CD8-positive, alpha-beta memory T cell (primary cell): ENCODE measurements at regions not wholly inside any gene's neighbourhood (a gene's known extent, or its start where the extent isn't known, plus 50 kb on each side); places are given as distances from the start of the nearest gene placed in this dataset.

Experiments used
- CTCF ChIA-PET: fragments of 350-600 bp; sonication (Branson Sonifier 250); formaldehyde crosslinking; loops from one replicate; lab custom pipeline; 2021; ENCODE audit warnings: antibody characterized with exemption; lab: Charles Lee
- POLR2A ChIA-PET: fragments of 350-600 bp; sonication (Branson Sonifier 250); formaldehyde crosslinking; loops from one replicate; lab custom pipeline; 2021; ENCODE audit warnings: antibody characterized with exemption; lab: Charles Lee
- DNase-seq, 5 donors: peaks; one replicate each; pipeline versions ENCODE4 v3.0.0 to v3.0.0-alpha.2; 2020 to 2022; ENCODE audit warnings: mixed read lengths in 1 of 5
- H3K27ac ChIP-seq: one replicate; pipeline ENCODE4 v1.7.0; 2013; ENCODE audit warnings: low read depth, mild to moderate bottlenecking, low read length, moderate library complexity
- H3K27me3 ChIP-seq: 2 replicates; pipeline ENCODE4 v1.7.0; 2013; ENCODE audit warnings: low read length, mild to moderate bottlenecking; ENCODE audit not compliant: insufficient read depth, poor library complexity, severe bottlenecking
- H3K36me3 ChIP-seq: 2 replicates; pipeline ENCODE4 v1.7.0; 2013; ENCODE audit warnings: mild to moderate bottlenecking, low read length, moderate library complexity; ENCODE audit not compliant: insufficient read depth
- H3K4me1 ChIP-seq: 2 replicates; pipeline ENCODE4 v1.7.0; 2013; ENCODE audit warnings: mild to moderate bottlenecking, low read length, moderate library complexity; ENCODE audit not compliant: insufficient read depth
- H3K4me3 ChIP-seq: 2 replicates; pipeline ENCODE4 v1.7.0; 2013; ENCODE audit warnings: mild to moderate bottlenecking, low read length
- H3K9me3 ChIP-seq: 2 replicates; pipeline ENCODE4 v1.7.0; 2013; ENCODE audit warnings: mild to moderate bottlenecking, low read length
- H3K27ac Mint-ChIP-seq, 8 donors: one replicate each; pipeline ENCODE4 v1.8.0; 2020 to 2021; ENCODE audit warnings: mixed read lengths in 8 of 8, mild to moderate bottlenecking in 6 of 8, inconsistent platforms in 3 of 8, moderate library complexity in 3 of 8
- H3K27me3 Mint-ChIP-seq, 2 donors: one replicate each; pipeline ENCODE4 v1.8.0; 2020 to 2021; ENCODE audit warnings: mixed read lengths in 2 of 2, mild to moderate bottlenecking in 1 of 2, moderate library complexity in 1 of 2
- H3K36me3 Mint-ChIP-seq, 3 donors: one replicate each; pipeline ENCODE4 v1.8.0; 2020 to 2021; ENCODE audit warnings: mixed read lengths in 3 of 3, inconsistent platforms in 1 of 3, mild to moderate bottlenecking in 1 of 3
- H3K4me1 Mint-ChIP-seq, 3 donors: one replicate each; pipeline ENCODE4 v1.8.0; 2020 to 2021; ENCODE audit warnings: mixed read lengths in 3 of 3, inconsistent platforms in 1 of 3, mild to moderate bottlenecking in 1 of 3
- H3K4me3 Mint-ChIP-seq, 7 donors: one replicate each; pipeline ENCODE4 v1.8.0; 2020 to 2021; ENCODE audit warnings: mixed read lengths in 7 of 7, mild to moderate bottlenecking in 6 of 7, moderate library complexity in 4 of 7, inconsistent platforms in 2 of 7
- H3K9me3 Mint-ChIP-seq, 5 donors: one replicate each; pipeline ENCODE4 v1.8.0; 2020 to 2022; ENCODE audit warnings: mixed read lengths in 5 of 5, mild to moderate bottlenecking in 3 of 5, moderate library complexity in 2 of 5, inconsistent platforms in 1 of 5

DNA sequence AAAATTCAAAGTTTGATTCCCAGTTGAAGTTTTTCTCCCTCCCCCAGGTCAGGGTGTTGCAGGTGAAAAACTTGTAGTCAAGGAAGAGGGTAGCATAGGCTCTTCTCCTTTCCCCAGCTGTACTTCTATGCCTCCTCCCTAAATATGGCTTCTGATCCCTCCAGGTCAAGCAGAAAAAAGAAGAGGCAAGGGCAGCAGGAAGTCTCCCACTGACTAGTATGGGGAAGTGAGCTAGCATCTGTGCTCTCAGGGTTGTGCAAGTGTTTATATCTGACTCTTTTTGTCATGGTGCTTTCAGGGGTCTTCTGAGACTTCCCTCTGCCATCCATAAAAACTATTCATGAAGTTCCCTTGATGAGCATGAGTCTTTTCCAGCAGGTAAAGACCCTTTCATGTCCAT is 76.0 kb downstream of the ATPSCKMT start:
- no peaks in the 10 kb centered on the region for H3K4me1 Mint-ChIP-seq
- Histone ChIP-seq H3K9me3 (no peaks in the 10 kb centered on the region), H3K27me3 (no peaks in the 10 kb centered on the region), H3K36me3 (no peaks in the 10 kb centered on the region), H3K4me1 (no peaks in the 10 kb centered on the region), H3K27ac (no peak overlapping the region), H3K4me3 (no peak overlapping the region)
- ChIA-PET POLR2A (no interaction called here), CTCF (no interaction called here)
- H3K27ac Mint-ChIP-seq, result no peak overlapping the region
- DNase-seq, result no peak
- no peak overlapping the region for H3K4me3 Mint-ChIP-seq
- peaks cover 0 to 3% (median 0%) of the 10 kb centered on the region in 5 donors for H3K9me3 Mint-ChIP-seq
- peaks cover 0 to under 1% of the 10 kb centered on the region in 2 donors for H3K27me3 Mint-ChIP-seq
- H3K36me3 Mint-ChIP-seq, result no peaks in the 10 kb centered on the region

DNA sequence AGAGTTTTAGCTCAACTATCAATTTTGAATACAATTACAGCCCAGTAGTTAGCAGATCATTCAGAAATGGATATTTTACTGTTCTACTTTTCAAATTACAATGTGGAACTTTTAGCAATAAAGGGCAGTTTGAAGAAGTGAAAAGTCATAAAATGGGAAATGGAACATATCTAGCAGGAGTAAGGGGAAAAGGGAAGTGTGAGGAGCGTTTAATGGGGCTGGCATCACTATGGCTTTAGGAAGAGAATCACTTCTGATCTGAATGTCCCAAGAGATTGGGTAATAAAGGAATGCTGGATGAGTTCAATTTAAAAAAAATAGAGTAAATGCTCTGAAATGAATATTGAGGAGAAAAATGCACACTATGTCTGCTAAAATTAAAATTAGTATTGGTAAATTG is 77.4 kb downstream of the ATPSCKMT start:
- H3K36me3 Mint-ChIP-seq, result no peaks in the 10 kb centered on the region
- H3K27me3 ChIP-seq, result no peaks in the 10 kb centered on the region

DNA sequence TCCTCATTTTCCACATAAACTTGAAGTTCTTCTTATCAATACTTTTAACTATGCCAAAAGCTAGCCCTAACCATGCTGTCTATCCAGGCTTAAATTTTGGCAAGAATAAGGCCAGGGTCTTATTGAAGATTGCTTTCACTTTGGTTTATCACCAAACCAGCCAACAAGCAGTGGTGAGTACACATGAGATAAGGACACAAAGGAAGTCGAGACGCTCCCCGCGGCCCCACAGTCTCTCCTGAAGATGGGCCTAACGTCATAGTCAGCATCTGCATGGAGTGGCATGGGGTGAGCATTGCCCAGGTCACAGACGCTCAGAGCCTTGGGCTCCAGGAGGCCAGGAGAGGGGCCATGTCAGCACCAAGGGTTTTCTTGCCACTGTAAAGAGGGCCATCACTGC is 80.3 kb downstream of the ATPSCKMT start:
- H3K4me3 ChIP-seq, result no peak overlapping the region
- Mint-ChIP-seq H3K9me3 (peaks cover 7 to 17% (median 10%) of the 10 kb centered on the region in 5 donors), H3K27ac (no peak overlapping the region), H3K36me3 (peaks cover 0 to 4% (median 0%) of the 10 kb centered on the region in 3 donors), H3K27me3 (no peaks in the 10 kb centered on the region), H3K4me1 (no peaks in the 10 kb centered on the region), H3K4me3 (no peak overlapping the region)
- no peaks in the 10 kb centered on the region for H3K27me3 ChIP-seq
- no peaks in the 10 kb centered on the region for H3K36me3 ChIP-seq
- H3K27ac ChIP-seq, result no peak overlapping the region
- POLR2A ChIA-PET, result no interaction called here
- no peaks in the 10 kb centered on the region for H3K4me1 ChIP-seq
- CTCF ChIA-PET, result no interaction called here
- no peaks in the 10 kb centered on the region for H3K9me3 ChIP-seq
- no peak for DNase-seq

More for the DNA sequence above, 77.4 kb downstream of the ATPSCKMT start:
- H3K27ac ChIP-seq, result no peak overlapping the region
- Mint-ChIP-seq H3K27ac (no peak overlapping the region), H3K4me1 (no peaks in the 10 kb centered on the region), H3K27me3 (no peaks in the 10 kb centered on the region), H3K9me3 (peaks cover 0 to 2% (median 0%) of the 10 kb centered on the region in 5 donors), H3K4me3 (no peak overlapping the region)
- no peaks in the 10 kb centered on the region for H3K4me1 ChIP-seq
- H3K4me3 ChIP-seq, result no peak overlapping the region
- POLR2A ChIA-PET, result no interaction called here
- no peaks in the 10 kb centered on the region for H3K9me3 ChIP-seq
- DNase-seq, result no peak
- no peaks in the 10 kb centered on the region for H3K36me3 ChIP-seq
- CTCF ChIA-PET, result no interaction called here

DNA sequence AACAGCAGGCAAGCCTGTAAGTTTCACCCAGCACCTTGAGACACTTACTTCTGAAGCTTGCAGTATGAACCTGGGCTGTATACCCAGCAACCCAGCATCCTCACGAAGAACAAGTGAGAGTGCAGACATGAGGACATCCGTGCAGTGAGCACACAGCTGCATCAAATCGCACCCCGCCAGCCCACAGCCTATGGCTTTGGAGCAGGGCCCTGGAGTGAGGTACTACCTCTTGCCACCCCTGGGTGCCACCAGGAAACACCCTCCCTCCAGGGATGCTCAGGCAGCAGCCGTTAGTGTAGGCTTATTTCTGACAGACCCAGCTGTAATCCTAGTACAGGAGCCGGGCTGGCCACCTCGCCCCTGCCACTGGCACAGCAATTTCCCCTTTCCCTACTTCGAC is 81.4 kb downstream of the ATPSCKMT start:
- Histone ChIP-seq H3K4me1 (no peaks in the 10 kb centered on the region), H3K27ac (no peak overlapping the region), H3K9me3 (no peaks in the 10 kb centered on the region), H3K27me3 (no peaks in the 10 kb centered on the region), H3K4me3 (no peak overlapping the region), H3K36me3 (no peaks in the 10 kb centered on the region)
- POLR2A ChIA-PET, result no interaction called here
- DNase-seq, result no peak
- H3K27ac Mint-ChIP-seq, result no peak overlapping the region
- CTCF ChIA-PET, result no interaction called here
- no peak overlapping the region for H3K4me3 Mint-ChIP-seq
- H3K36me3 Mint-ChIP-seq, result peaks cover 0 to 4% (median 0%) of the 10 kb centered on the region in 3 donors
- H3K9me3 Mint-ChIP-seq, result peaks cover 7 to 20% (median 14%) of the 10 kb centered on the region in 5 donors
- no peaks in the 10 kb centered on the region for H3K4me1 Mint-ChIP-seq
- H3K27me3 Mint-ChIP-seq, result no peaks in the 10 kb centered on the region

DNA sequence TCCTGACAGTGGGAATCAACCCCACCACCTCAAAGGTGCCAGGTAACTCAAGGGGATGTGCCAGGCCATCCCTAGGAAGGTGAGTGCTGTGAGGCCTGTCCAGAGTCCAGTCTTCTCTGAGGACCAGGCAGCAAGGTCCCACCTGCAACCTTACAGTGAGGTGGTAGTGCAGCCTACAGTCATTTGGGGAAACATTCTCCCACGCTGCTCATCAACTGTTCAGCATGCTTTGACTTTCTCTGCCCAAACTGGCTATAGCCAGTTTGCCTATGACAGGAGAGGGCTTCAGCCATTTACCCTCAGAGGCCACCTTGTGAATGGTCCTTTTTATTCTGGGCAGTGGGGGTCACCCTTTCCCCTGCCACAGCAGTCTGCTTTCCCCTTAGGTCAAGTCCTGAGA is 81.9 kb downstream of the ATPSCKMT start:
- POLR2A ChIA-PET, result no interaction called here
- Mint-ChIP-seq H3K4me3 (no peak overlapping the region), H3K27me3 (no peaks in the 10 kb centered on the region)

DNA sequence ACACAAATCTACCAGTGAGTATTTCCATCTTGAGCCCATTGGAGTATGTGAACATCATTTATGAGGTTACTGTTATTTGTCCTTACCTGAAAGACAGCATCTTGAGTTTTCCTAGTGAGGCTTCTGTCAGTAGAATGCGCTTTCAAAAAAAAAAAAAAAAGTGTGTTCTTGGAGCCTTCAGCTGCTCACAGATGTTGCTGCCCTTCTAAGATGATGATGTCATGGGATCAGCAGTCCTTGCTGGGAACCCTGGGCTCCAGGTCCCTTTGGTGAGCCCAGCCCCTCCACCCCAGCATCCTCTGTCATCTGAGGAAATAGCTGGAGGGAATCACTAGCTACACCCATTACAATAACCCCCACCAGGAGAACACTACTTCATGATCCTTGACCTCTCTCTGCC is 83.3 kb downstream of the ATPSCKMT start:
- no peaks in the 10 kb centered on the region for H3K27me3 ChIP-seq
- Mint-ChIP-seq H3K4me3 (no peak overlapping the region), H3K4me1 (no peaks in the 10 kb centered on the region), H3K27me3 (no peaks in the 10 kb centered on the region), H3K27ac (no peak overlapping the region), H3K9me3 (peaks cover 7 to 25% (median 14%) of the 10 kb centered on the region in 5 donors), H3K36me3 (peaks cover 0 to 4% (median 2%) of the 10 kb centered on the region in 3 donors)
- CTCF ChIA-PET, result no interaction called here
- no peaks in the 10 kb centered on the region for H3K9me3 ChIP-seq
- POLR2A ChIA-PET, result no interaction called here
- H3K27ac ChIP-seq, result no peak overlapping the region
- no peaks in the 10 kb centered on the region for H3K36me3 ChIP-seq
- no peak overlapping the region for H3K4me3 ChIP-seq
- DNase-seq, result no peak
- H3K4me1 ChIP-seq, result no peaks in the 10 kb centered on the region

More for the DNA sequence above, 81.9 kb downstream of the ATPSCKMT start:
- no peak overlapping the region for H3K4me3 ChIP-seq
- no peak for DNase-seq
- Mint-ChIP-seq H3K9me3 (peaks cover 7 to 21% (median 14%) of the 10 kb centered on the region in 5 donors), H3K27ac (peak overlapping the region in 1 of 8 donors; percentile 39), H3K36me3 (peaks cover 0 to 4% (median 0%) of the 10 kb centered on the region in 3 donors), H3K4me1 (no peaks in the 10 kb centered on the region)
- no peaks in the 10 kb centered on the region for H3K36me3 ChIP-seq
- no peaks in the 10 kb centered on the region for H3K27me3 ChIP-seq
- H3K4me1 ChIP-seq, result no peaks in the 10 kb centered on the region
- CTCF ChIA-PET, result no interaction called here
- H3K9me3 ChIP-seq, result no peaks in the 10 kb centered on the region
- H3K27ac ChIP-seq, result no peak overlapping the region

DNA sequence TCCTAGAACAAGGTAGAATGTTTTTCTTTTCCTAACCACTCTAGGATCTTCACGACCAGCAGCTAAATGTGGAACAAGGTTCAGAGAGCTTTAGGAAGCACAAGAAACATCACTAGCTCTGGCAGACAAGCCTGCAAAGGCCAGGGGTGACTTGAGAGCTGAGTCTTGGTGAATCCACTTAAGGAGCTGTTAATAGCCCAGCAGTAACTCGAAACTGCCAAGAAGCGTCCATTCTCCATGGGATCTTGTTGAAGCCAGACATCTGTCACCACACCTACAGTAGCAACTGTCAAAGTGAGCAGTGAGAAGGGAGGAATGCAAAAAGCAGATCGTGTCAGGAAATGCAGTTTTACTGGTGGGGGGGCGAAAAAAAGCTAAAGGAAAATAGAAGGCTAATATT is 87.2 kb downstream of the ATPSCKMT start:
- H3K27me3 ChIP-seq, result no peaks in the 10 kb centered on the region
- Mint-ChIP-seq H3K4me3 (no peak overlapping the region), H3K27me3 (peaks cover 4 to 12% of the 10 kb centered on the region in 2 donors)

DNA sequence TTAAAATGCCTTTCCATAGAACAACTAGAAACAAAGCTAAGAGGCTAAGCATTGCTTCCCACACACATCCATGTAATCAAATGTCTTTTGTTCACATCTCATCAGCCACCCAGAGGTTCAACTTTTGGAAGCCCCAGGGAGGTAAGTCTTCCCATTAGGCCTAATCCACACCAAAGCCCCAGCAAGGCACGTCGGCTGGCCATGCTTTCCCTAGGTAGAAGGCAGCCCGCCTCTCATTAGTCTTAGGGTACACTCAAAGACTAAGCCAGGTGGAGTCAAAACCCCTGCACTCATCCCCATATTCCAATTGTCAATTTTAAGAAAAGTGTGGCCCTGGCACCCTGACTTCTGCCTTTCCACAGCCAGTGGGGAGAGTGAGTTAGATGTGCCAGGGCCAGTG is 87.9 kb downstream of the ATPSCKMT start:
- CTCF ChIA-PET, result no interaction called here
- Mint-ChIP-seq H3K27ac (peak overlapping the region in 1 of 8 donors; percentile 25), H3K4me1 (no peaks in the 10 kb centered on the region), H3K9me3 (peaks cover 7 to 25% (median 14%) of the 10 kb centered on the region in 5 donors), H3K27me3 (peaks cover 5 to 12% of the 10 kb centered on the region in 2 donors), H3K4me3 (no peak overlapping the region), H3K36me3 (peaks cover 0 to 4% (median 2%) of the 10 kb centered on the region in 3 donors)
- Histone ChIP-seq H3K4me3 (no peak overlapping the region), H3K27me3 (no peaks in the 10 kb centered on the region), H3K36me3 (no peaks in the 10 kb centered on the region), H3K9me3 (no peaks in the 10 kb centered on the region), H3K4me1 (no peaks in the 10 kb centered on the region), H3K27ac (no peak overlapping the region)
- DNase-seq, result no peak
- POLR2A ChIA-PET, result no interaction called here

More for the DNA sequence above, 87.2 kb downstream of the ATPSCKMT start:
- Mint-ChIP-seq H3K27ac (peak overlapping the region in 1 of 8 donors; percentile 77), H3K9me3 (peaks cover 7 to 25% (median 14%) of the 10 kb centered on the region in 5 donors), H3K36me3 (peaks cover 0 to 4% (median 2%) of the 10 kb centered on the region in 3 donors), H3K4me1 (no peaks in the 10 kb centered on the region)
- no peaks in the 10 kb centered on the region for H3K36me3 ChIP-seq
- DNase-seq, result no peak
- H3K27ac ChIP-seq, result no peak overlapping the region
- CTCF ChIA-PET, result no interaction called here
- no peak overlapping the region for H3K4me3 ChIP-seq
- POLR2A ChIA-PET, result no interaction called here
- H3K9me3 ChIP-seq, result no peaks in the 10 kb centered on the region
- H3K4me1 ChIP-seq, result no peaks in the 10 kb centered on the region
